ENCODE measurements at regions not wholly inside any gene's neighbourhood (a gene's known extent, or its start where the extent isn't known, plus 50 kb on each side); places are given as distances from the start of the nearest gene placed in this dataset.

DNA sequence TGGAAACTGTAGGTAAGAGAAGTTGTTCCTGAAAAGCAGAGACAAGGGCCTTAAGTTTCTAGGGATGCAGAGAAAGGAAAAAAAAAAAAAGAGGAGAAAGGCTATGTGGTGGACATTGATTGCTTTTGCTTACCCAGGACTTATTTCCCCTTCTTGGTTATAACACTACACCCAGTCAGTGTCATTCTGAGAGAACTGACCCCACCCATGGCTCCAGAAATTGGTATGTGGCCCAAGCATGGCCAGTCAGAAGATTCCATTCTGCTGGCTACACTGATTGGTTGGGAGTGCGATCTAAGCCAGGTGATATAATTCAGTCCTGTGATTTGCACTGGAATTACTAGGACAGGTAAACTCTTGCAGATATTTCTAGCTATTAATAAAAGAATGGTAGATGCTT is 62.2 kb upstream of the EXOC4 start:
- intact Hi-C loops (cut with micrococcal nuclease; ENCODE audit: unreplicated experiment), result no loop called here
- Histone ChIP-seq H3K9me3 (ENCODE audit: low read depth, low read length, poor library complexity, severe bottlenecking) (no peaks in the 10 kb centered on the region), H3K36me3 (ENCODE audit: insufficient read depth, low read length, poor library complexity, severe bottlenecking) (no peaks in the 10 kb centered on the region), H3K27ac (ENCODE audit: low read depth, low read length, poor library complexity, severe bottlenecking) (no peak overlapping the region), H3K27me3 (replicated peaks; ENCODE audit: insufficient read depth, low read depth, low read length, poor library complexity) (no peaks in the 10 kb centered on the region), H3K4me3 (ENCODE audit: low read depth, low read length, poor library complexity, severe bottlenecking) (no peak overlapping the region), H3K4me1 (ENCODE audit: insufficient read depth, low read length, poor library complexity, severe bottlenecking) (no peaks in the 10 kb centered on the region)
- CTCF ChIA-PET, result no interaction called here
- no TSS peak for BruUV-seq (replicated peaks)
- no peak for DNase-seq (ENCODE audit: low spot score)
- TF ChIP-seq, protein P1, sequence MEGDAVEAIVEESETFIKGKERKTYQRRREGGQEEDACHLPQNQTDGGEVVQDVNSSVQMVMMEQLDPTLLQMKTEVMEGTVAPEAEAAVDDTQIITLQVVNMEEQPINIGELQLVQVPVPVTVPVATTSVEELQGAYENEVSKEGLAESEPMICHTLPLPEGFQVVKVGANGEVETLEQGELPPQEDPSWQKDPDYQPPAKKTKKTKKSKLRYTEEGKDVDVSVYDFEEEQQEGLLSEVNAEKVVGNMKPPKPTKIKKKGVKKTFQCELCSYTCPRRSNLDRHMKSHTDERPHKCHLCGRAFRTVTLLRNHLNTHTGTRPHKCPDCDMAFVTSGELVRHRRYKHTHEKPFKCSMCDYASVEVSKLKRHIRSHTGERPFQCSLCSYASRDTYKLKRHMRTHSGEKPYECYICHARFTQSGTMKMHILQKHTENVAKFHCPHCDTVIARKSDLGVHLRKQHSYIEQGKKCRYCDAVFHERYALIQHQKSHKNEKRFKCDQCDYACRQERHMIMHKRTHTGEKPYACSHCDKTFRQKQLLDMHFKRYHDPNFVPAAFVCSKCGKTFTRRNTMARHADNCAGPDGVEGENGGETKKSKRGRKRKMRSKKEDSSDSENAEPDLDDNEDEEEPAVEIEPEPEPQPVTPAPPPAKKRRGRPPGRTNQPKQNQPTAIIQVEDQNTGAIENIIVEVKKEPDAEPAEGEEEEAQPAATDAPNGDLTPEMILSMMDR (conservative IDR thresholded peaks at IDR 0.05; ENCODE audit: low read depth, low read length), result no peak
- no peak for TF ChIP-seq EZH2 (IDR thresholded peaks at IDR 0.05; ENCODE audit: borderline replicate concordance, low read depth, low read length, poor library complexity, severe bottlenecking)
- POLR2A ChIA-PET (ENCODE audit: low non-redundant PET), result no interaction called here

DNA sequence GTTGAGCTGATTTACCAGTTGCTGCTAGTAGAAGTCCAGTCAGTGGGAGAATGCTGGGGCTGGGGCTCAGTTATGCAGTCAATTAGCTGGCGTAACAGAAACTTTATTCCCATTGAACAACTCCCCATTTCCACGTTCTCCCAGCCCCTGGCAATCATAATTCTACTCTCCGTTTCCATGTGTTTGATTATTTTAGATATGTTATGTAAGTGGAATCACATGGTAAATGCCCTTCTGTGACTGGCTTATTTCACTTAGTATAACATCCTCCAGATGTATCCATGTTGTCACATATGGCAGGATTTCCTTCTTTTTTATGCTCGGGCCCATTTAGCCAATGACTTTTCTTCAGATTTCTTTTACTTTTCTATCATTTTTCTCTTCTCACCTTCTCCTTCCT is 61.1 kb upstream of the EXOC4 start:
- ChIA-PET CTCF (interaction anchor here (0.6 kb wide), 1 partner anchor 285 kb away, joined by 4 read pairs; no protein-coding TSS in a partner anchor), POLR2A (ENCODE audit: low non-redundant PET) (no interaction called here)
- BruUV-seq (replicated peaks), result no TSS peak

DNA sequence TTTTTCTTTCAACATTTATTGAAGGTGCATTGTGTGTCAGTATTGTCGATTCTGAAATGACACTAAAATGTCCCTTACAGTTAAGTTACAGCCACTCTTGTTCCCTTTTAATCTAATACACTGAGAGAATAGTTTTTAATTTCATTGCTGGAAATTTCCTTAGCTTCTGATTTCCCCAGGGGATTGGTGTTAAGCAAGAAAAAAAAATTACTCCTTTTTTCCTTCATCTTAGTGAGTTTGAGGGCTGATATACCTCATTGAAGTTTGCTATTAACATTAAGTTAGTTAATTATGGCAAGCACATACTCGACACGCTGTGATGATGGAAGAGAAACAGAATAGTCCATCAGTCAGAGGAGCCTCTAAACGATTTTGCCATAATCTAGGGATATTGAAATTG is 57.0 kb upstream of the EXOC4 start:
- H3K27ac ChIP-seq (ENCODE audit: low read depth, low read length, poor library complexity, severe bottlenecking), result no peak overlapping the region
- ChIA-PET POLR2A (ENCODE audit: low non-redundant PET) (no interaction called here), CTCF (no interaction called here)
- no peaks in the 10 kb centered on the region for H3K36me3 ChIP-seq (ENCODE audit: insufficient read depth, low read length, poor library complexity, severe bottlenecking)
- no peaks in the 10 kb centered on the region for H3K4me1 ChIP-seq (ENCODE audit: insufficient read depth, low read length, poor library complexity, severe bottlenecking)
- no peak overlapping the region for H3K4me3 ChIP-seq (ENCODE audit: low read depth, low read length, poor library complexity, severe bottlenecking)
- H3K9me3 ChIP-seq (ENCODE audit: low read depth, low read length, poor library complexity, severe bottlenecking), result no peaks in the 10 kb centered on the region
- peaks cover 5% of the 10 kb centered on the region for H3K27me3 ChIP-seq (replicated peaks; ENCODE audit: insufficient read depth, low read depth, low read length, poor library complexity)
- TF ChIP-seq, protein P1 (conservative IDR thresholded peaks at IDR 0.05; ENCODE audit: low read depth, low read length), result no peak
- no peak for TF ChIP-seq EZH2 (IDR thresholded peaks at IDR 0.05; ENCODE audit: borderline replicate concordance, low read depth, low read length, poor library complexity, severe bottlenecking)
- DNase-seq (ENCODE audit: low spot score), result no peak
- intact Hi-C loops (cut with micrococcal nuclease; ENCODE audit: unreplicated experiment), result no loop called here
- BruUV-seq (replicated peaks), result no TSS peak

More for the DNA sequence above, 61.1 kb upstream of the EXOC4 start:
- H3K36me3 ChIP-seq (ENCODE audit: insufficient read depth, low read length, poor library complexity, severe bottlenecking), result no peaks in the 10 kb centered on the region
- peaks cover under 1% of the 10 kb centered on the region for H3K27me3 ChIP-seq (replicated peaks; ENCODE audit: insufficient read depth, low read depth, low read length, poor library complexity)
- H3K9me3 ChIP-seq (ENCODE audit: low read depth, low read length, poor library complexity, severe bottlenecking), result no peaks in the 10 kb centered on the region
- no peaks in the 10 kb centered on the region for H3K4me1 ChIP-seq (ENCODE audit: insufficient read depth, low read length, poor library complexity, severe bottlenecking)
- DNase-seq (ENCODE audit: low spot score), result no peak
- H3K27ac ChIP-seq (ENCODE audit: low read depth, low read length, poor library complexity, severe bottlenecking), result no peak overlapping the region
- intact Hi-C loops (cut with micrococcal nuclease; ENCODE audit: unreplicated experiment), result no loop called here
- TF ChIP-seq, protein P1 (conservative IDR thresholded peaks at IDR 0.05; ENCODE audit: low read depth, low read length), result no peak
- H3K4me3 ChIP-seq (ENCODE audit: low read depth, low read length, poor library complexity, severe bottlenecking), result no peak overlapping the region

Measured in A673 (cell line).